K562 (cell line): ENCODE measurements at regions not wholly inside any gene's neighbourhood (a gene's known extent, or its start where the extent isn't known, plus 50 kb on each side); places are given as distances from the start of the nearest gene placed in this dataset.

ENCODE experiments used
- ATAC-seq: fragments of 200-7000 bp; cut with Tn5 transposase; 3 replicates; pipeline ENCODE4 v1.9.1; 2020; ENCODE audit warnings: moderate library complexity
- BruUV-seq: library from RNA; stranded (reverse); fragments of 400-500 nt; replicated peaks from 2 replicates; lab custom pipeline; 2021; lab: Mats Ljungman, UMichigan
- CTCF ChIA-PET: fragments of 300-600 bp; formaldehyde crosslinking; extraction: SDS; loops from one replicate; lab custom pipeline; 2021; ENCODE audit warnings: low intra/inter-chr PET ratio; lab: Yijun Ruan, JAX
- POLR2A ChIA-PET: fragments of 300-600, 350-650 bp; sonication (Branson Sonifier 250); formaldehyde crosslinking; extraction: SDS; loops from one replicate; lab custom pipeline; 2021; ENCODE audit warnings: antibody characterized with exemption, inconsistent platforms; lab: Yijun Ruan, JAX
- DNase-seq, 4 experiments: peaks; one replicate each; pipeline versions ENCODE4 v3.0.0 to v3.0.0-alpha.2; 2011 to 2018; ENCODE audit warnings: low spot score in 3 of 4, mixed read lengths in 3 of 4; ENCODE audit errors: extremely low read depth in 1 of 4
- FAIRE-seq: peaks from 2 replicates; lab custom pipeline; 2011; peaks lifted over from hg19 to GRCh38; lab: Jason Lieb, UNC
- H2AFZ ChIP-seq: 2 replicates; pipeline ENCODE4 v1.6.0; 2011; ENCODE audit warnings: low read depth, low read length, control low read depth, inconsistent platforms
- H3K27ac ChIP-seq: fragments of 200-600 bp; 3 replicates; pipeline ENCODE4 v1.8.0; 2011; ENCODE audit warnings: low read depth, mild to moderate bottlenecking, control low read depth, inconsistent platforms, low read length, moderate library complexity, mixed read lengths; ENCODE audit errors: extremely low read depth
- H3K27me3 ChIP-seq, 2 experiments: fragments of 300-600 bp in 1 of 2; 2 replicates in 1 of 2; 3 replicates in 1 of 2; pipeline versions ENCODE4 v1.6.0 to v1.8.0; 2011; ENCODE audit warnings: inconsistent platforms in 2 of 2, low read length in 2 of 2, mild to moderate bottlenecking in 1 of 2, mixed read lengths in 1 of 2, moderate library complexity in 1 of 2; ENCODE audit not compliant: control insufficient read depth in 2 of 2, insufficient read depth in 2 of 2
- H3K36me3 ChIP-seq: fragments of 300-600 bp; 3 replicates; pipeline ENCODE4 v1.8.0; 2011; ENCODE audit warnings: mild to moderate bottlenecking, low read length, inconsistent platforms; ENCODE audit not compliant: control insufficient read depth, insufficient read depth
- H3K4me1 ChIP-seq, 2 experiments: fragments of 200-600 bp in 1 of 2; replicated peaks in 1 of 2; 2 replicates in 1 of 2; 3 replicates in 1 of 2; pipeline versions ENCODE4 v1.5.1 to v1.8.0; 2011; ENCODE audit warnings: inconsistent platforms in 2 of 2, low read length in 2 of 2, mild to moderate bottlenecking in 1 of 2, mixed read lengths in 1 of 2, moderate library complexity in 1 of 2; ENCODE audit not compliant: control insufficient read depth in 2 of 2, insufficient read depth in 2 of 2
- H3K4me2 ChIP-seq: 2 replicates; pipeline ENCODE4 v1.6.1; 2011; ENCODE audit warnings: low read length, control low read depth, inconsistent platforms, mixed read lengths; ENCODE audit not compliant: insufficient read depth
- H3K4me3 ChIP-seq: fragments of 200-600 bp; sonication (generic), shearing (Covaris generic); 2 replicates; pipeline ENCODE4 v1.5.1; 2016; ENCODE audit warnings: control low read depth, inconsistent platforms
- H3K79me2 ChIP-seq: fragments of 200-600 bp; 3 replicates; pipeline ENCODE4 v1.8.0; 2011; ENCODE audit warnings: low read length, inconsistent platforms; ENCODE audit not compliant: control insufficient read depth, insufficient read depth
- H3K9ac ChIP-seq, 2 experiments: 2 replicates each; pipeline versions ENCODE4 v1.6.0 to v1.6.1; 2011; ENCODE audit warnings: low read depth in 2 of 2, low read length in 2 of 2, control low read depth in 1 of 2, inconsistent platforms in 1 of 2, mild to moderate bottlenecking in 1 of 2, mixed read lengths in 1 of 2; ENCODE audit not compliant: insufficient read depth in 1 of 2
- H3K9me1 ChIP-seq: one replicate; pipeline ENCODE4 v1.6.0; 2011; ENCODE audit warnings: inconsistent platforms, mild to moderate bottlenecking, low read length, moderate library complexity; ENCODE audit not compliant: control insufficient read depth, insufficient read depth
- H3K9me3 ChIP-seq: replicated peaks from 2 replicates; pipeline ENCODE4 v1.5.1; 2011; ENCODE audit warnings: low read depth, low read length, inconsistent platforms; ENCODE audit not compliant: control insufficient read depth, insufficient read depth
- H4K20me1 ChIP-seq: replicated peaks from 2 replicates; pipeline ENCODE4 v1.6.1; 2011; ENCODE audit warnings: low read length, inconsistent platforms, mixed read lengths; ENCODE audit not compliant: control insufficient read depth, insufficient read depth
- NCOA2 ChIP-seq, 2 experiments: fragments of 450-650 bp; IDR thresholded peaks; 2 replicates each; pipeline ENCODE4 v1.6.1; 2018; ENCODE audit warnings: mild to moderate bottlenecking in 2 of 2, moderate library complexity in 1 of 2; ENCODE audit not compliant: partially characterized antibody in 2 of 2
- NCOA4 ChIP-seq: fragments of 450-650 bp; IDR thresholded peaks from 2 replicates; pipeline ENCODE4 v1.6.1; 2018; ENCODE audit warnings: mild to moderate bottlenecking; ENCODE audit not compliant: partially characterized antibody
- PURB ChIP-seq: sonication (generic); formaldehyde crosslinking; IDR thresholded peaks from 2 replicates; pipeline ENCODE4 v1.9.0; 2021; ENCODE audit warnings: low read depth, mild to moderate bottlenecking, missing genetic modification reagents
- WGBS: fragments of 100-300 bp; shearing (Covaris generic); methylation state at CpG from one replicate; pipeline ENCODE4 v1.1.6; 2016; ENCODE audit warnings: low coverage, mixed read lengths; ENCODE audit not compliant: insufficient coverage; ENCODE audit errors: missing lambda C conversion rate; 5-methylcytosine and 5-hydroxymethylcytosine counted together
- in situ Hi-C: fragments of 300-500 bp; cut with MboI; formaldehyde crosslinking; loops from 4 replicates; pipeline ENCODE4 v1.15.0; 2018; ENCODE audit warnings: inconsistent platforms, mixed read lengths
- intact Hi-C: fragments of 100-400 bp; cut with micrococcal nuclease; formaldehyde crosslinking; loops from 2 replicates; pipeline ENCODE4 v1.14.2; 2022
- TF ChIP-seq, protein P1 (sequence below), 2 experiments: IDR thresholded peaks in 1 of 2; conservative IDR thresholded peaks in 1 of 2; 2 replicates each; pipeline ENCODE4 v1.6.1; 2016; ENCODE audit warnings: low read depth in 2 of 2, mild to moderate bottlenecking in 1 of 2, missing compliant biosample characterization in 1 of 2, missing genetic modification characterization in 1 of 2, moderate library complexity in 1 of 2

DNA sequence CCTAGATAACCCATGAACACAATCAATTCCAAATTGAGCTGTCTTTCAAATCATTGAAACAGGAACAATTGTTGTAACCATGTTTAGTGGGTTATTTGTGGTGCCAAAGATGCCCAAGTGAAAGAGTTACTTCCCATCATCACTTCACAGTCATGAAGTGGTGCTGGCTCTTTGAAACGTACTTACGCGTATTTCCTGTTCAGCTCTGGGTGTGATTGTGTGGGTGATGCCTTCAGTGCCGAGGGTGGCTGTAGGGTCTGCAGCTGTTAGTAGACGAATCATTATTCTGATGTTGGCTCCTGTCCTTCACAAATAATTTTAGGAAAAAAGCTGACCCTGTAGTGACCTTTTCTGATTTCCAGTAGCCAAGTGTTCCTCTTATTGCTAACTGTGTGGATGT lies 323.1 kb upstream of the KIAA1217 start:
- Histone ChIP-seq H3K79me2 (no peaks in the 10 kb centered on the region), H3K9ac (no peak overlapping the region), H3K36me3 (no peaks in the 10 kb centered on the region), H3K4me3 (no peak overlapping the region), H4K20me1 (no peaks in the 10 kb centered on the region), H3K27me3 (no peaks in the 10 kb centered on the region), H3K27ac (no peak overlapping the region), H3K9me1 (no peaks in the 10 kb centered on the region), H3K4me2 (no peak overlapping the region), H3K9me3 (0 out of 2 replicates have a peak, but pooled peaks cover 3% of the 10 kb centered on the region), H3K4me1 (no peaks in the 10 kb centered on the region), H2AFZ (no peak overlapping the region)
- 7% methylated on average over 5 of the region's 5 CpGs for WGBS
- POLR2A ChIA-PET, result no interaction called here
- CTCF ChIA-PET, result no interaction called here
- intact Hi-C loops, result no loop called here
- no peak for FAIRE-seq
- no TSS peak for BruUV-seq
- no peak for ATAC-seq
- no peak for TF ChIP-seq NCOA4
- TF ChIP-seq PURB (CRISPR knock-in tag), result no peak
- TF ChIP-seq, protein P1, sequence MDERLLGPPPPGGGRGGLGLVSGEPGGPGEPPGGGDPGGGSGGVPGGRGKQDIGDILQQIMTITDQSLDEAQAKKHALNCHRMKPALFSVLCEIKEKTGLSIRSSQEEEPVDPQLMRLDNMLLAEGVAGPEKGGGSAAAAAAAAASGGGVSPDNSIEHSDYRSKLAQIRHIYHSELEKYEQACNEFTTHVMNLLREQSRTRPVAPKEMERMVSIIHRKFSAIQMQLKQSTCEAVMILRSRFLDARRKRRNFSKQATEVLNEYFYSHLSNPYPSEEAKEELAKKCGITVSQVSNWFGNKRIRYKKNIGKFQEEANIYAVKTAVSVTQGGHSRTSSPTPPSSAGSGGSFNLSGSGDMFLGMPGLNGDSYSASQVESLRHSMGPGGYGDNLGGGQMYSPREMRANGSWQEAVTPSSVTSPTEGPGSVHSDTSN (CRISPR knock-in tag; IDR thresholded peaks at IDR 0.05; ENCODE audit: low read depth), result no peak
- TF ChIP-seq, protein P1 (tag; conservative IDR thresholded peaks at IDR 0.05; ENCODE audit: low read depth), result no peak
- no peak for TF ChIP-seq NCOA2 (IDR thresholded peaks at IDR 0.05; ENCODE audit: partially characterized antibody in 2 of 2)
- in situ Hi-C loops, result no loop called here
- no peak for DNase-seq
